ENCODE measurements at regions not wholly inside any gene's neighbourhood (a gene's known extent, or its start where the extent isn't known, plus 50 kb on each side); places are given as distances from the start of the nearest gene placed in this dataset.

GRCh38 chr12:111074965-111075364 lies 154.6 kb upstream of the MYL2 start:
- H3K4me1 ChIP-seq: no peaks in the 10 kb centered on the region
- intact Hi-C loops (cut with micrococcal nuclease): no loop called here
- H3K36me3 ChIP-seq: no peaks in the 10 kb centered on the region
- peaks cover 51% of the 10 kb centered on the region for H3K27me3 ChIP-seq (ENCODE audit: low read depth)
- H3K4me3 ChIP-seq: no peak overlapping the region
- TF ChIP-seq, protein P1, sequence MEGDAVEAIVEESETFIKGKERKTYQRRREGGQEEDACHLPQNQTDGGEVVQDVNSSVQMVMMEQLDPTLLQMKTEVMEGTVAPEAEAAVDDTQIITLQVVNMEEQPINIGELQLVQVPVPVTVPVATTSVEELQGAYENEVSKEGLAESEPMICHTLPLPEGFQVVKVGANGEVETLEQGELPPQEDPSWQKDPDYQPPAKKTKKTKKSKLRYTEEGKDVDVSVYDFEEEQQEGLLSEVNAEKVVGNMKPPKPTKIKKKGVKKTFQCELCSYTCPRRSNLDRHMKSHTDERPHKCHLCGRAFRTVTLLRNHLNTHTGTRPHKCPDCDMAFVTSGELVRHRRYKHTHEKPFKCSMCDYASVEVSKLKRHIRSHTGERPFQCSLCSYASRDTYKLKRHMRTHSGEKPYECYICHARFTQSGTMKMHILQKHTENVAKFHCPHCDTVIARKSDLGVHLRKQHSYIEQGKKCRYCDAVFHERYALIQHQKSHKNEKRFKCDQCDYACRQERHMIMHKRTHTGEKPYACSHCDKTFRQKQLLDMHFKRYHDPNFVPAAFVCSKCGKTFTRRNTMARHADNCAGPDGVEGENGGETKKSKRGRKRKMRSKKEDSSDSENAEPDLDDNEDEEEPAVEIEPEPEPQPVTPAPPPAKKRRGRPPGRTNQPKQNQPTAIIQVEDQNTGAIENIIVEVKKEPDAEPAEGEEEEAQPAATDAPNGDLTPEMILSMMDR (IDR thresholded peaks at IDR 0.05; ENCODE audit: borderline replicate concordance): no peak
- H3K9me3 ChIP-seq (replicated peaks): peaks cover 12% of the 10 kb centered on the region
- DNase-seq: no peak
- H3K27ac ChIP-seq (replicated peaks): no peak overlapping the region

GRCh38 chr12:111074559-111074958 lies 154.2 kb upstream of the MYL2 start:
- TF ChIP-seq, protein P1 (IDR thresholded peaks at IDR 0.05; ENCODE audit: borderline replicate concordance): no peak
- Histone ChIP-seq H3K9me3 (replicated peaks) (peaks cover 12% of the 10 kb centered on the region), H3K36me3 (no peaks in the 10 kb centered on the region), H3K4me1 (no peaks in the 10 kb centered on the region), H3K27ac (replicated peaks) (no peak overlapping the region), H3K27me3 (ENCODE audit: low read depth) (peaks cover 51% of the 10 kb centered on the region), H3K4me3 (no peak overlapping the region)
- no peak for DNase-seq
- intact Hi-C loops (cut with micrococcal nuclease): no loop called here

DNA sequence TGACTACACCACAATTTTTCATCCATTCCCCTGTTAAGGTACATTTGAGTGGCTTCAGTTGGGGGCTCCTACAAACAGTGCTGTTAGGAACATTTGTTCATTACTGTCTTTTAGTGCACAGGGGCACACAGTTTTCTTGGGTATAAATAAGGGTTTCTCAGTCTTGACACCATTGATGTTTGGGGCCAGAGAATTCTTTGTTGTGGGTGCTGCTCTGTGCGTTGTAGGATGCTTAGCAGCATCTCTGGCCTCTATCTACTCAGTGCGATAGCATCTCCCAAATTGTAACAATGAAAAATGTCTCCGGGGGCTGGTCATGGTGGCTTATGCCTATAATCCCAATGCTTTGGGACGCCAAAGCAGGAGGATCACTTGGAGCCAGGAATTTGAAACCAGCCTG lies 153.0 kb upstream of the MYL2 start:
- no peak for DNase-seq
- Histone ChIP-seq H3K9me3 (replicated peaks) (peaks cover 12% of the 10 kb centered on the region), H3K36me3 (no peaks in the 10 kb centered on the region), H3K4me3 (no peak overlapping the region), H3K27ac (replicated peaks) (no peak overlapping the region), H3K4me1 (peaks cover 2% of the 10 kb centered on the region), H3K27me3 (ENCODE audit: low read depth) (peaks cover 57% of the 10 kb centered on the region)
- TF ChIP-seq, protein P1 (IDR thresholded peaks at IDR 0.05; ENCODE audit: borderline replicate concordance): no peak
- intact Hi-C loops (cut with micrococcal nuclease): no loop called here

DNA sequence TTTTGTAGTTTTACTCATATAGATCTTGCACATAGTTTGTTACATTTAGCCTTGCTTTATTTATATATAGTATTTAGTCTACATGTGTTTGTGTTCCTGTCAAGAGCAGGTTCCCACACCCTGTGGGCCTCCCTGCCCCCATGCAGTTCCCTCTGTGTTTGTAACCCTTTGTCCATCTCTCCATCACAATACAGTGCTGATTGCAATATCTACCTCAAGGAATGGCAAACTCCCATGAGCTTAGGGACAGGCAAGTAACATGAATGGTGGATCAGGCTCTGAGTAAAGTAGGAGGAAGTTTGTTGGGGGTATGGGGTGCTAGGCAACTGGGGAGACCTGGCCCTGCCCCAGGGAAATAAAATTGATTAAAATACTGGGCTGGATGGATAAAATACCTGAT lies 151.9 kb upstream of the MYL2 start:
- intact Hi-C loops (cut with micrococcal nuclease): no loop called here
- TF ChIP-seq, protein P1 (IDR thresholded peaks at IDR 0.05; ENCODE audit: borderline replicate concordance): no peak
- H3K27me3 ChIP-seq (ENCODE audit: low read depth): peaks cover 62% of the 10 kb centered on the region

DNA sequence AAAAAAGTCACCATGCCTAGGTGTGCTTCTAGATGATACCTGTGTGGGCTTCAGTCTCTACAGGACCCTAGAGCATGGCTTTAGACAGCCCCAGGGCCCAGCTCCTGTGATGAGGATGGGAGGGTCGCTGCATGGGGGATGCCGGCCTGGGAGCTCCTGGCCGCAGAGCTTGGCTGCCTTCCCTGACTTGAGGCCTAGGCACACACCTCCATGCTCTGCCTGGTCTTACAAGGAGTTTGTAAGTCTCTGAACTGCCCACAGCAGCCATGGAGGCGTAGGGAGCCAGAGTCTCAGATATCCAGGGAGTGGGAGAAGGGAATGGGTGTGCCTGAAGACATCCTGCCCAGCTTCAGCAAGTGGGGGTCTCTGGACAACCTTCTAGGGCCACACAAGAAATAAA lies 149.5 kb upstream of the MYL2 start:
- H3K4me3 ChIP-seq: no peak overlapping the region
- TF ChIP-seq, protein P1 (IDR thresholded peaks at IDR 0.05; ENCODE audit: borderline replicate concordance): no peak
- no peak for DNase-seq
- no peaks in the 10 kb centered on the region for H3K36me3 ChIP-seq
- H3K27me3 ChIP-seq (ENCODE audit: low read depth): peaks cover 47% of the 10 kb centered on the region
- peaks cover 12% of the 10 kb centered on the region for H3K4me1 ChIP-seq
- peaks cover 12% of the 10 kb centered on the region for H3K9me3 ChIP-seq (replicated peaks)
- intact Hi-C loops (cut with micrococcal nuclease): no loop called here
- H3K27ac ChIP-seq (replicated peaks): no peak overlapping the region

More for the DNA sequence above, 151.9 kb upstream of the MYL2 start:
- DNase-seq: no peak
- Histone ChIP-seq H3K9me3 (replicated peaks) (peaks cover 12% of the 10 kb centered on the region), H3K4me1 (peaks cover 12% of the 10 kb centered on the region), H3K4me3 (no peak overlapping the region), H3K36me3 (no peaks in the 10 kb centered on the region), H3K27ac (replicated peaks) (no peak overlapping the region)

DNA sequence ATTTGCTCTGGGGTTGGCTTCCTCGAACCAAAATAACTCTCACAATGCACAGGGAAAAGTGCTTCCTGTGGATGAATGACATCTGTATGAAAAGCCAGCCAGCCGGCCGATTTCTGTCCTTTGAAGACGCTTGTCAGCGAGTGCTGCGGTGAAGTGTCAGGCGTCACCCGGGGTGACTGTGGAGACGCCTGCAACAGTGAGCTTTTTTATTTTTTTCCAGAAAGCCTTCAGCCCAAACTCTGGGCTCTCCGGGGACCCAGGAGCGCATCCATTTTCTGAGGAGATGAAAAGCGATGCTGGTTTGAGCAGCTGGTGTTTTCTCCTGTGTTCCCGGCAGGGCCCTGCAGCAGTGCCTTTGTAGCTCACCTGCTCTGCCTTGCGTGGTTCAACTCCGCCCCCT lies 147.9 kb upstream of the MYL2 start:
- Histone ChIP-seq H3K27me3 (ENCODE audit: low read depth) (peaks cover 31% of the 10 kb centered on the region), H3K4me1 (peaks cover 12% of the 10 kb centered on the region), H3K4me3 (no peak overlapping the region), H3K27ac (replicated peaks) (no peak overlapping the region), H3K36me3 (no peaks in the 10 kb centered on the region), H3K9me3 (replicated peaks) (peaks cover 12% of the 10 kb centered on the region)
- intact Hi-C loops (cut with micrococcal nuclease): no loop called here
- no peak for DNase-seq
- TF ChIP-seq, protein P1 (IDR thresholded peaks at IDR 0.05; ENCODE audit: borderline replicate concordance): no peak

Measured in left ventricle myocardium inferior (tissue), 1 donor.